IPS-20b (cell line): ENCODE measurements at regions not wholly inside any gene's neighbourhood (a gene's known extent, or its start where the extent isn't known, plus 50 kb on each side); places are given as distances from the start of the nearest gene placed in this dataset.

ENCODE experiments used
- H3K27ac ChIP-seq: one replicate; pipeline ENCODE4 v1.5.1; 2013; ENCODE audit warnings: low read length
- H3K27me3 ChIP-seq: 2 replicates; pipeline ENCODE4 v1.6.1; 2013; ENCODE audit warnings: mild to moderate bottlenecking, low read length, inconsistent platforms; ENCODE audit not compliant: insufficient read depth
- H3K36me3 ChIP-seq: 2 replicates; pipeline ENCODE4 v1.6.1; 2013; ENCODE audit warnings: low read depth, mild to moderate bottlenecking, inconsistent platforms, low read length, moderate library complexity; ENCODE audit not compliant: insufficient read depth
- H3K4me1 ChIP-seq: 2 replicates; pipeline ENCODE4 v1.6.1; 2013; ENCODE audit warnings: mild to moderate bottlenecking, control low read depth, inconsistent platforms, low read length, moderate library complexity; ENCODE audit not compliant: insufficient read depth
- H3K4me3 ChIP-seq: 2 replicates; pipeline ENCODE4 v1.5.1; 2013; ENCODE audit warnings: mild to moderate bottlenecking, low read length, inconsistent platforms
- H3K9ac ChIP-seq: 2 replicates; pipeline ENCODE4 v1.6.1; 2013; ENCODE audit warnings: low read depth, mild to moderate bottlenecking, inconsistent platforms, low read length, moderate library complexity
- H3K9me3 ChIP-seq: 2 replicates; pipeline ENCODE4 v1.6.1; 2013; ENCODE audit warnings: mild to moderate bottlenecking, low read depth, low read length, inconsistent platforms; ENCODE audit not compliant: insufficient read depth

GRCh38 chr5:125321654-125322053, 575.2 kb upstream of the ZNF608 start:
- H3K27me3 ChIP-seq, result no peaks in the 10 kb centered on the region
- H3K4me3 ChIP-seq, result no peak overlapping the region
- no peak overlapping the region for H3K9ac ChIP-seq
- no peak overlapping the region for H3K27ac ChIP-seq
- no peaks in the 10 kb centered on the region for H3K36me3 ChIP-seq
- no peaks in the 10 kb centered on the region for H3K9me3 ChIP-seq
- H3K4me1 ChIP-seq, result peaks cover 28% of the 10 kb centered on the region; the same call in 1 of the 2 replicates

GRCh38 chr5:125323613-125324012, 577.2 kb upstream of the ZNF608 start:
- Histone ChIP-seq H3K27me3 (no peaks in the 10 kb centered on the region), H3K36me3 (no peaks in the 10 kb centered on the region), H3K27ac (no peak overlapping the region), H3K4me1 (peaks cover 15% of the 10 kb centered on the region; the same call in 1 of the 2 replicates), H3K9ac (no peak overlapping the region), H3K9me3 (no peaks in the 10 kb centered on the region), H3K4me3 (no peak overlapping the region)

- no peaks in the 10 kb centered on the region for H3K27me3 ChIP-seq
- H3K4me1 ChIP-seq, result peaks cover 15% of the 10 kb centered on the region; the same call in 1 of the 2 replicates
- H3K36me3 ChIP-seq, result no peaks in the 10 kb centered on the region
- H3K9ac ChIP-seq, result no peak overlapping the region
- H3K27ac ChIP-seq, result no peak overlapping the region
- H3K9me3 ChIP-seq, result no peaks in the 10 kb centered on the region
- H3K4me3 ChIP-seq, result no peak overlapping the region
Observed at GRCh38 chr5:125325488-125326149, 579.2 kb upstream of the ZNF608 start.

GRCh38 chr5:125326150-125326510, 579.7 kb upstream of the ZNF608 start:
- Histone ChIP-seq H3K27me3 (no peaks in the 10 kb centered on the region), H3K9me3 (no peaks in the 10 kb centered on the region), H3K4me3 (no peak overlapping the region), H3K4me1 (peaks cover 17% of the 10 kb centered on the region; the same call in 1 of the 2 replicates), H3K27ac (no peak overlapping the region), H3K36me3 (no peaks in the 10 kb centered on the region), H3K9ac (no peak overlapping the region)

- Histone ChIP-seq H3K9ac (no peak overlapping the region), H3K4me1 (peaks cover 21% of the 10 kb centered on the region; the same call in 1 of the 2 replicates), H3K4me3 (no peak overlapping the region), H3K36me3 (no peaks in the 10 kb centered on the region), H3K27me3 (no peaks in the 10 kb centered on the region), H3K27ac (no peak overlapping the region), H3K9me3 (no peaks in the 10 kb centered on the region)
Observed at GRCh38 chr5:125327676-125328075, 581.2 kb upstream of the ZNF608 start.

- Histone ChIP-seq H3K36me3 (no peaks in the 10 kb centered on the region), H3K9me3 (no peaks in the 10 kb centered on the region), H3K9ac (no peak overlapping the region), H3K4me1 (peaks cover 13% of the 10 kb centered on the region), H3K4me3 (no peak overlapping the region), H3K27me3 (no peaks in the 10 kb centered on the region), H3K27ac (no peak overlapping the region)
Observed at GRCh38 chr5:125331987-125332598, 585.7 kb upstream of the ZNF608 start.

GRCh38 chr5:125333416-125333815, 587.0 kb upstream of the ZNF608 start:
- H3K9ac ChIP-seq, result no peak overlapping the region
- peaks cover 14% of the 10 kb centered on the region for H3K4me1 ChIP-seq
- no peaks in the 10 kb centered on the region for H3K36me3 ChIP-seq
- H3K9me3 ChIP-seq, result no peaks in the 10 kb centered on the region
- H3K27me3 ChIP-seq, result no peaks in the 10 kb centered on the region
- H3K27ac ChIP-seq, result no peak overlapping the region
- no peak overlapping the region for H3K4me3 ChIP-seq

- Histone ChIP-seq H3K27me3 (no peaks in the 10 kb centered on the region), H3K9me3 (no peaks in the 10 kb centered on the region), H3K4me3 (no peak overlapping the region), H3K27ac (no peak overlapping the region), H3K4me1 (peaks cover 9% of the 10 kb centered on the region), H3K36me3 (no peaks in the 10 kb centered on the region), H3K9ac (peak overlapping the region; percentile 17; the same call in 1 of the 2 replicates)
Observed at GRCh38 chr5:125336401-125336800, 590.0 kb upstream of the ZNF608 start.

GRCh38 chr5:125337294-125337693, 590.9 kb upstream of the ZNF608 start:
- Histone ChIP-seq H3K9me3 (no peaks in the 10 kb centered on the region), H3K36me3 (no peaks in the 10 kb centered on the region), H3K4me1 (peaks cover 8% of the 10 kb centered on the region), H3K27me3 (no peaks in the 10 kb centered on the region), H3K4me3 (no peak overlapping the region), H3K9ac (peak overlapping the region; percentile 17; the same call in 1 of the 2 replicates), H3K27ac (no peak overlapping the region)

- Histone ChIP-seq H3K36me3 (no peaks in the 10 kb centered on the region), H3K27ac (no peak overlapping the region), H3K4me3 (no peak overlapping the region), H3K4me1 (peaks cover 8% of the 10 kb centered on the region), H3K9ac (no peak overlapping the region), H3K9me3 (no peaks in the 10 kb centered on the region), H3K27me3 (no peaks in the 10 kb centered on the region)
Observed at GRCh38 chr5:125338440-125339174, 592.2 kb upstream of the ZNF608 start.

- Histone ChIP-seq H3K27ac (no peak overlapping the region), H3K9me3 (no peaks in the 10 kb centered on the region), H3K4me3 (no peak overlapping the region), H3K4me1 (peaks cover 7% of the 10 kb centered on the region), H3K27me3 (no peaks in the 10 kb centered on the region), H3K36me3 (no peaks in the 10 kb centered on the region), H3K9ac (no peak overlapping the region)
Observed at GRCh38 chr5:125341436-125341835, 595.0 kb upstream of the ZNF608 start.

- Histone ChIP-seq H3K9ac (no peak overlapping the region), H3K9me3 (no peaks in the 10 kb centered on the region), H3K27me3 (no peaks in the 10 kb centered on the region), H3K27ac (no peak overlapping the region), H3K36me3 (no peaks in the 10 kb centered on the region), H3K4me3 (no peak overlapping the region), H3K4me1 (peaks cover 8% of the 10 kb centered on the region)
Observed at GRCh38 chr5:125343015-125343414, 596.6 kb upstream of the ZNF608 start.
